AG09309 (cell line): ENCODE measurements at regions not wholly inside any gene's neighbourhood (a gene's known extent, or its start where the extent isn't known, plus 50 kb on each side); places are given as distances from the start of the nearest gene placed in this dataset.

Experiments used
- DNase-seq: peaks from one replicate; pipeline ENCODE4 v3.0.0-alpha.2; 2010; ENCODE audit warnings: low read depth
- H3K4me3 ChIP-seq: 2 replicates; pipeline ENCODE4 v1.5.1; 2011; ENCODE audit warnings: mild to moderate bottlenecking, low read depth, low read length, moderate library complexity; ENCODE audit not compliant: control insufficient read depth
- TF ChIP-seq, protein P1 (sequence below): IDR thresholded peaks from 2 replicates; pipeline ENCODE4 v1.5.1; 2011; ENCODE audit warnings: mild to moderate bottlenecking, low read depth, low read length, inconsistent platforms; ENCODE audit not compliant: insufficient read depth, control insufficient read depth; ENCODE audit errors: missing control alignments

DNA sequence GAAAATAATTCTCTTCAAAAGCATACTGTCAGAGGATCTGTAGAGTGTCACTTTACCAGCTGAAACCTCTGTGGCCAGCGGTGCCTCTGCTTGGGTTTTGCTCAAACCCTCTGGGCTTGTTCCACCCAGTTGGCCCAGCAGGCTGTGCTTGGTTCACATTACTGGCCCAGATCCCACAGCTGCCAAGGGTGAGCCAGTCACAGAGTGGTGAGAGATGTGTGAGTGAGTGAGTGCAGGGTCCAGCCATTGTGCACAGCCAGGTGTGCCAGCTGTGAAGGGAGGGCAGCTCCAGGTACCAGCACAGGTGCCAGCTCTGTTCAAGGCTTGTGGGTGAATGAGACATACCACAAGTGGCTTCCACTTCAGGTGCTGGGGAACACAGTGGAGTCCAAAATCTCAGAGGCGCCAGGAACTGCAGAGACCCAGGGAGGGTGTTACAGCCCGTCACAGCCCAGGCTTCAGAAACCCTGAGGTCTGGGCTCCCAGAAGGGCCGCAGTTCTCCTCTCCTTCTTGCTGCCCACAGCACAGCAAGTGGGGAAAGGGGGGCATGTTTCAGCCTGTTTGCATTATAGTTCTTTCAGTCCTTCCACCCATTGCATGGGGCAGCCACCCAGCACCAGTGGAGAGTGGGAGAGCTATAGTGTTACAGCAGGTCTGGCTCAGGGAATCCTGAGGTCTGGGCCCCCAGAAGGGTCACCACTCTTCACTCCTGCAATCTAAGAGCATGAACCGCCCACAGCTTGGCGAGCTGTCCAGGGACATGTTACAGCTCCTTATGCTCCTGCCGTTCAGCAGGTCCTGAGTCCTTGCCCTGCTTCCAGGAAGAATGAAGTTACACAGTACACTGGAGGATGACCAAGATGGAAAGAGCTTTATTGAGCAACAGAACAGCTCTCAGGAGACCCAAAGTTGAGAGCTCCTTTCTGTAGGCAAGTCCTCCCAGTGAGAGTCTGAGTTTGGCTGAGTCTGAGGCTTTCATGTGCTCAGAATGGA is 931.7 kb upstream of the SORCS1 start:
- no peak overlapping the region for H3K4me3 ChIP-seq
- DNase-seq, result no peak
- TF ChIP-seq, protein P1, sequence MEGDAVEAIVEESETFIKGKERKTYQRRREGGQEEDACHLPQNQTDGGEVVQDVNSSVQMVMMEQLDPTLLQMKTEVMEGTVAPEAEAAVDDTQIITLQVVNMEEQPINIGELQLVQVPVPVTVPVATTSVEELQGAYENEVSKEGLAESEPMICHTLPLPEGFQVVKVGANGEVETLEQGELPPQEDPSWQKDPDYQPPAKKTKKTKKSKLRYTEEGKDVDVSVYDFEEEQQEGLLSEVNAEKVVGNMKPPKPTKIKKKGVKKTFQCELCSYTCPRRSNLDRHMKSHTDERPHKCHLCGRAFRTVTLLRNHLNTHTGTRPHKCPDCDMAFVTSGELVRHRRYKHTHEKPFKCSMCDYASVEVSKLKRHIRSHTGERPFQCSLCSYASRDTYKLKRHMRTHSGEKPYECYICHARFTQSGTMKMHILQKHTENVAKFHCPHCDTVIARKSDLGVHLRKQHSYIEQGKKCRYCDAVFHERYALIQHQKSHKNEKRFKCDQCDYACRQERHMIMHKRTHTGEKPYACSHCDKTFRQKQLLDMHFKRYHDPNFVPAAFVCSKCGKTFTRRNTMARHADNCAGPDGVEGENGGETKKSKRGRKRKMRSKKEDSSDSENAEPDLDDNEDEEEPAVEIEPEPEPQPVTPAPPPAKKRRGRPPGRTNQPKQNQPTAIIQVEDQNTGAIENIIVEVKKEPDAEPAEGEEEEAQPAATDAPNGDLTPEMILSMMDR, result no peak

GRCh38 chr10:108090476-108091215 is 926.1 kb upstream of the SORCS1 start:
- TF ChIP-seq, protein P1, result no peak
- no peak for DNase-seq
- no peak overlapping the region for H3K4me3 ChIP-seq

GRCh38 chr10:108086502-108086901 is 922.0 kb upstream of the SORCS1 start:
- H3K4me3 ChIP-seq, result no peak overlapping the region
- TF ChIP-seq, protein P1, result no peak
- DNase-seq, result no peak

DNA sequence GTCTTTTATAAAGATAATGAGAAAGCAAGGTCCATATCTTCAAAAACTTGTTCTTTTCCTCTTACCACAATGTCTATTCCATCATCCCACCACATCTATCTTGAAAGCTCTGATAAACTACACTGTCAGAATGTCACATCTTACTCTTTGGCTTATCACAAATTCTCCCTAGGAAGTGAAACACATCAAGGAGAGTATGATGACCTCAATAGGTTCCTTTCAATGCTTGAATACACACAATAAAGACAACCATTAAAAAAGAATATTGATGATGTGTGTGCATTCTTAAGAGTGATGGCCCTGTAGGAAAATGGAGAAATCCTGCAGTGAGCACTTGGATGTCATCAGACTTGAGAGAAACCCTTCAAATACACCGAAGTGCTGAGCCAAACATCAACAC is 918.1 kb upstream of the SORCS1 start:
- DNase-seq, result no peak
- TF ChIP-seq, protein P1, result no peak
- H3K4me3 ChIP-seq, result no peak overlapping the region

GRCh38 chr10:108078263-108078662 is 913.8 kb upstream of the SORCS1 start:
- H3K4me3 ChIP-seq, result no peak overlapping the region
- no peak for DNase-seq
- TF ChIP-seq, protein P1, result no peak

DNA sequence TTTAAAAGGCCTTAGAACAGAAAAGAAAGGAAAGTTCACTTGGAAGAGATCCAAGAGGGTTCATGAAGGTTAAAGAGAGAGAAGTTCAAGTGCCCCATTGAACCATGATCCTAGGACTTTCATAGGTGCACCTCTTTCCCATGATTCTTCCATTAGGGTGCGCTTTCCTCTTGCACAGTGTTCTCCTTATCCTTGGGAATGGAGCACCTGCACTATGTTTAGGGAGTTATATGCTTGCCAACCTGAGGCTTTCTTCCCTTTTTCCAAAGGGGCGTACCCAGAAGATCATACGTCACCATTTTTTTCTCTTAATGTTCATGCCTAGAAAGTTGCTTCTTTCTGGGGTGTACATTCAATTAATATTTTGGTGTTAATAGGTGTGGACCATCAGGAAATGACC is 908.0 kb upstream of the SORCS1 start:
- TF ChIP-seq, protein P1, result no peak
- DNase-seq, result no peak
- no peak overlapping the region for H3K4me3 ChIP-seq
